ACHN (cell line): ENCODE measurements at regions not wholly inside any gene's neighbourhood (a gene's known extent, or its start where the extent isn't known, plus 50 kb on each side); places are given as distances from the start of the nearest gene placed in this dataset.
A peak's percentile ranks its signal among the peaks of the same experiment; 100 is the strongest.

Experiments used
- DNase-seq: peaks from one replicate; pipeline ENCODE4 v3.0.0-alpha.2; 2015
- in situ Hi-C: cut with HindIII; loops from 2 replicates; pipeline ENCODE4 v1.10.0; 2017; ENCODE audit warnings: low sequenced_read_pairs, low pct_ligation_motif_present, low pct_unique_long_range_greater_than_20kb

GRCh38 chr2:239544143-239544917 is 143.5 kb upstream of the HDAC4 start:
- in situ Hi-C loops: no loop called here
- DNase-seq: no peak

- DNase-seq: no peak
- in situ Hi-C loops: no loop called here
Observed at GRCh38 chr2:239543702-239544101, 142.9 kb upstream of the HDAC4 start.

GRCh38 chr2:239540174-239540573 is 139.4 kb upstream of the HDAC4 start:
- in situ Hi-C loops: no loop called here
- DNase-seq: no peak

GRCh38 chr2:239539776-239540100 is 138.9 kb upstream of the HDAC4 start:
- DNase-seq: no peak
- in situ Hi-C loops: no loop called here

GRCh38 chr2:239539083-239539775 is 138.4 kb upstream of the HDAC4 start:
- no peak for DNase-seq
- in situ Hi-C loops: no loop called here

- in situ Hi-C loops: no loop called here
- DNase-seq: no peak
Observed at GRCh38 chr2:239538357-239539052, 137.7 kb upstream of the HDAC4 start.

- no peak for DNase-seq
- in situ Hi-C loops: no loop called here
Observed at GRCh38 chr2:239537633-239538356, 137.0 kb upstream of the HDAC4 start.

- DNase-seq: no peak
- in situ Hi-C loops: no loop called here
Observed at GRCh38 chr2:239536186-239536585, 135.4 kb upstream of the HDAC4 start.

- DNase-seq: no peak
- in situ Hi-C loops: no loop called here
Observed at GRCh38 chr2:239535413-239536144, 134.8 kb upstream of the HDAC4 start.

GRCh38 chr2:239534581-239535412 is 134.0 kb upstream of the HDAC4 start:
- DNase-seq: no peak
- in situ Hi-C loops: no loop called here

- DNase-seq: no peak
- in situ Hi-C loops: no loop called here
Observed at GRCh38 chr2:239533569-239534316, 132.9 kb upstream of the HDAC4 start.

GRCh38 chr2:239532859-239533258 is 132.0 kb upstream of the HDAC4 start:
- DNase-seq: peak; percentile 30
- in situ Hi-C loops: no loop called here

- in situ Hi-C loops: no loop called here
- no peak for DNase-seq
Observed at GRCh38 chr2:239532250-239532649, 131.4 kb upstream of the HDAC4 start.

- no peak for DNase-seq
- in situ Hi-C loops: no loop called here
Observed at GRCh38 chr2:239531456-239532241, 130.8 kb upstream of the HDAC4 start.

- in situ Hi-C loops: no loop called here
- no peak for DNase-seq
Observed at GRCh38 chr2:239530749-239531316, 130.0 kb upstream of the HDAC4 start.
